ENCODE measurements at regions not wholly inside any gene's neighbourhood (a gene's known extent, or its start where the extent isn't known, plus 50 kb on each side); places are given as distances from the start of the nearest gene placed in this dataset.

DNA sequence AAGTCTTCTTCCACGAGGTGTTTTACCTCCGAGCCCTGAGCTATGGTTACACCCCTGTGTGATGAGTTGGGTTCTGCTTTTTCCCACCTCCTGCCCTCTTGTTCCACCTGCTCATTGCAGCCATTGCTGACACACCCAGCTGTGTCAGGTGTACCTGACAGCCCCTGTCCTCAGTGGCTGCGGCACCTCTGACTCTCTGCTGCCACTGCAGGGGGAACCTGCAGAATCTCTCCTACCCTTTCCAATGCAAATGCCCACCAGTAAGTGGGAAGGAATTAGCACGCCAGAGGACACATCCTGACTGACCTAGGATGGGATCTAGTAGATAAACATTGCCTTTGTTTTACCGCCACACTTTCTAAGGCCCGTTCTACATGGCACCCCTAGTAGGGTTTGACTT lies 600.9 kb upstream of the MKI67 start:
- no peaks in the 10 kb centered on the region for H3K27me3 Mint-ChIP-seq (ENCODE audit: low read depth)
- no peak for DNase-seq (ENCODE audit: low spot score)
- intact Hi-C loops (cut with micrococcal nuclease): no loop called here
- H3K27ac Mint-ChIP-seq: no peak overlapping the region
- no peak overlapping the region for H3K4me3 Mint-ChIP-seq (ENCODE audit: low read depth)
- H3K9me3 Mint-ChIP-seq: no peaks in the 10 kb centered on the region
- H3K36me3 Mint-ChIP-seq (ENCODE audit: low read depth): no peaks in the 10 kb centered on the region
- H3K4me1 Mint-ChIP-seq (ENCODE audit: low read depth): no peaks in the 10 kb centered on the region

DNA sequence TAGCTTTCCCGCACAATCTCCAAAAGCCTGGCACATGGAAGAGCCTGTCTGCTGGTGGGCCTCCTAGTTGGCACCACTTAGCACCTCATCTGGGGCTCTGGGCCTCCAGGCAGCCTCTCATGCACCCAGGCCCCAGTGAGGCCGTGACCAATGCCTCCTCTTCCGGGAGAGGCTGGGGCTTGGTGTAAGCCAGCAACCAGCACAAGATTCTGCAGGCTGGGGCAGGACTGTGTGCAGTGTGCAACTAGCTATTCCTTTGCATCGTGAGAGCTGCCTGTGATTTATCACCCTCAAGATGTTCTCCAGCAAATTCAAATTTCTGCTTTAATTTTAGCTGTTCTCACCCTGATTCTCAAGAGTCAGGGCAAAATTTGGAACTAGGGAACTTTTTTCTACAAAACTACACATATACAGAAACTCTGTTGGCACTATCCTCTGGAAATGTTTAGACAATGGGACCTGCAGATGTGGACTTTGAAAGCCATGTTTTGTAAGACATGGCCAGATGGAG lies 603.7 kb upstream of the MKI67 start:
- Mint-ChIP-seq H3K9me3 (no peaks in the 10 kb centered on the region), H3K27me3 (ENCODE audit: low read depth) (no peaks in the 10 kb centered on the region), H3K27ac (no peak overlapping the region), H3K36me3 (ENCODE audit: low read depth) (no peaks in the 10 kb centered on the region), H3K4me1 (ENCODE audit: low read depth) (no peaks in the 10 kb centered on the region), H3K4me3 (ENCODE audit: low read depth) (no peak overlapping the region)
- DNase-seq (ENCODE audit: low spot score): no peak
- intact Hi-C loops (cut with micrococcal nuclease): no loop called here

DNA sequence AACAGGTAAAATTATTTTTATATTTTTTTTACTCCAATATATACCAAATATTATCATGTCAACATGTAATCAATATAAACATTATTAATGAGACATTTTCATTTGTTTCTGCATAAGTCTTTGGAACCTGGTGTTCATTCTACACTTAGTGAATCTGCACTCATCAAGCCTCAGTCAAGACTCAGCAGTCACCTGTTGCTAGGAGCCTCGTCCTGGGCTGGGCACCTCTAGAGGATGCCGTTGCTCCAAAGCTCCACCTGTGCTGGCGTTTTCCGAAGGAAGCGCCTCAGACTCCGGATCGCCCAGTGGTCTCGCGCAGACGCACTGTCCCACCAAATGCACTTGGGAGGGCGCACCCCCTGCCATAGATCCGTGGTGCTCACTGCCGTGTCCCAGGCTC lies 604.7 kb upstream of the MKI67 start:
- Mint-ChIP-seq H3K36me3 (ENCODE audit: low read depth) (no peaks in the 10 kb centered on the region), H3K4me1 (ENCODE audit: low read depth) (no peaks in the 10 kb centered on the region), H3K27ac (no peak overlapping the region), H3K27me3 (ENCODE audit: low read depth) (no peaks in the 10 kb centered on the region), H3K9me3 (no peaks in the 10 kb centered on the region), H3K4me3 (ENCODE audit: low read depth) (no peak overlapping the region)
- intact Hi-C loops (cut with micrococcal nuclease): no loop called here
- no peak for DNase-seq (ENCODE audit: low spot score)

DNA sequence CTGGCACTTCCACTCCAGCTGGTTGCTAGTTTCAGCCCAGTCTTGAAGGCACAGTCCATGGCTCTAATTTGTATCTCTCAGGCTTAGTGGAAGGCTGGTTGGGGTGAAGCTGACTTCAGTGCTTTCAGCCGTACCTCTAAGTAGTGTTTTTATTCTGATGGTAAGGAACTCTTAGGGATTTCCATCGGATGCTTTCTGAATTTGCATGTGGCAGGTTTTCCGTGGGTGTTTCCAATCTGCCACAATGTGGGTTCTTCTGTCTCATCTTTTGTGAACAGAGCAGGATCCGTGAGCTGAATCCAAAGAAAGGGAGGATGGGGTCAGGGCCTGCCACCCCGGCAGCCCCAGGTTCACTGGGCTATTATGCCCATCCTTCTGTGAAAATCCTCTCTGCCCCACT lies 607.9 kb upstream of the MKI67 start:
- no peaks in the 10 kb centered on the region for H3K27me3 Mint-ChIP-seq (ENCODE audit: low read depth)
- DNase-seq (ENCODE audit: low spot score): no peak
- intact Hi-C loops (cut with micrococcal nuclease): no loop called here
- H3K36me3 Mint-ChIP-seq (ENCODE audit: low read depth): no peaks in the 10 kb centered on the region
- no peaks in the 10 kb centered on the region for H3K4me1 Mint-ChIP-seq (ENCODE audit: low read depth)
- H3K27ac Mint-ChIP-seq: no peak overlapping the region
- H3K4me3 Mint-ChIP-seq (ENCODE audit: low read depth): no peak overlapping the region
- no peaks in the 10 kb centered on the region for H3K9me3 Mint-ChIP-seq

DNA sequence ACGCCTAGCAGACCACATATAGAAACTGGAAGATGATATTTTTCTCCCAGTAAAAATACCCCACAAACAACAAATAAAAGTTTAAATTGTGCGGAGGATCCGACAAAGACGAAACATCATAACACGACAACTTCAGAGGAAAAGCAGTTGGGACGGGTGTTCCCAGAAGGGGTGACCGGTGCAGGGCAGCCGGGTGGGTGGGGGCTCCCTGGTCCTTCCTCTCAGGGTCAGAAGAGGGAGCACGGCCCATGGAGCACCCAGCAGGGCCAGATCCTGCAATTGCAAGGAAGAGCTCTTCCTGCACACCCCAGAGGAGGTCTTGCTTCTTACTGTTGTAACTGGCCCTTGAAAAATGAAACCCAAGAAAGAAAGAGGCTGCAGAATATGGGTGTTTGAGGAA lies 608.5 kb upstream of the MKI67 start:
- DNase-seq (ENCODE audit: low spot score): no peak
- Mint-ChIP-seq H3K27me3 (ENCODE audit: low read depth) (no peaks in the 10 kb centered on the region), H3K9me3 (no peaks in the 10 kb centered on the region), H3K36me3 (ENCODE audit: low read depth) (no peaks in the 10 kb centered on the region), H3K4me1 (ENCODE audit: low read depth) (no peaks in the 10 kb centered on the region), H3K27ac (no peak overlapping the region), H3K4me3 (ENCODE audit: low read depth) (no peak overlapping the region)
- intact Hi-C loops (cut with micrococcal nuclease): no loop called here

DNA sequence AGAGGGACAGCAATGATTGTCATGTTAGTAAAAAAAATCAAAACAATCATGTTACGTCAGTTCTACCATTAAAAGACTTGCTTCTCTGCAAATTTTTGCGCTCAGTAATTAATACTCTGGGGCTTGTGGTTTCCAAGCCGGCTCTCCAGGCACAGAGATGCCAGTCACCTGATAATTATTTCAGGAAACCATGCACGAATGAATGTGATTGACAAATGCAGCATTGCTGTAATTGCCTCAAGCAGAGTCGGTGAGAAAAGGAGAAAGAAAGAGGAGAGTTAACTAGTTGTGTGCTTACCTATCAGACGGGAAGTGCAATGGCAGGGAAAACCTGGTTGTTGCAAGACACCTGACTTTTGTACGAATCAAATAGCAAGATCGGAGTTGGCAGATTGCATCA lies 609.8 kb upstream of the MKI67 start:
- H3K4me1 Mint-ChIP-seq (ENCODE audit: low read depth): no peaks in the 10 kb centered on the region
- intact Hi-C loops (cut with micrococcal nuclease): no loop called here
- H3K36me3 Mint-ChIP-seq (ENCODE audit: low read depth): no peaks in the 10 kb centered on the region
- no peak for DNase-seq (ENCODE audit: low spot score)
- no peak overlapping the region for H3K4me3 Mint-ChIP-seq (ENCODE audit: low read depth)
- no peak overlapping the region for H3K27ac Mint-ChIP-seq
- H3K9me3 Mint-ChIP-seq: no peaks in the 10 kb centered on the region
- no peaks in the 10 kb centered on the region for H3K27me3 Mint-ChIP-seq (ENCODE audit: low read depth)

DNA sequence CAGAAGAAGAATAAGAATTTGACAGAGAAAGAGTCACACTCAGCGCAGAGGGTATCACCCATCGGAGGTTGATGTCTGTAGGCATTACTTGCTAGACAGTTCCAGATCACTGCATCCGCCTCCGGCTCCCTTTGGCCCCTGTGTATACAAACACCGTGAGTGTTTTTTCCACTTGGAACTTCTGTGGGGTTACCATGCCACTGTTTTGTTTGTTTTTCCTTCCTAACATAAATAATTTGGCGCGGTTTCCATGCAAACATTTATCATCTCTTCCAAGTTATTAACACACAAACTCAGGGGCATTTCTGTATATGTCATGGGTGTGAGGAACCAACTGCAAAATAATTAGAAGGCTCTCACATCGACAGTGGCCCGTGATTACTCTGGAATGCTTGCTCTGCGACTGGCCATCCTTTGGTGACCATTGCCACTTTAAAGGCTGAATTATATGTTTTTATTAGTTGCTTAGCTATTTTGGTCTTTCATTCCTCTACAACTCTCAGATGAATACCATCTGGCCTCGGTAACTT lies 612.2 kb upstream of the MKI67 start:
- H3K36me3 Mint-ChIP-seq (ENCODE audit: low read depth): no peaks in the 10 kb centered on the region
- H3K4me3 Mint-ChIP-seq (ENCODE audit: low read depth): no peak overlapping the region
- no peak overlapping the region for H3K27ac Mint-ChIP-seq
- intact Hi-C loops (cut with micrococcal nuclease): no loop called here
- H3K4me1 Mint-ChIP-seq (ENCODE audit: low read depth): no peaks in the 10 kb centered on the region
- no peaks in the 10 kb centered on the region for H3K9me3 Mint-ChIP-seq
- DNase-seq (ENCODE audit: low spot score): no peak
- H3K27me3 Mint-ChIP-seq (ENCODE audit: low read depth): no peaks in the 10 kb centered on the region

DNA sequence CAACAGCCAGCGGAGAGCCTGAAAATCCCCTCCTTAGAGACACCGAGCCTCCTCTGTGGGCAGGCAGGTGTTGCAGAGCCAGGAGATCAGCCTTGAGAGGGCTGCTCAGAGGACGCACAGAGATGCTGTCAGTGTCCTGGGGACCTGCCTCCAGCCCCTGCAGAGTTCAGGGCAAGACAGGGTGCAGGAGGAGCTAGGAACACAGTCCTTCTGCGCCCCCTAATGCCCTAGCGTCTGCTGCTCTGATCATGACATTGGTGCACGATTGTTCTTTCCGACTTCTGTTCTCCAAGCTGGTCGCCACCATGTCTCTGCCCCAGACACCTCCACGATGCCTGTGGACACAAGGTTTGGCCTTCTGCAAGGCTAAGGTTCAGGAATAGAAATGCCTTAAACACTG lies 613.7 kb upstream of the MKI67 start:
- Mint-ChIP-seq H3K4me3 (ENCODE audit: low read depth) (no peak overlapping the region), H3K27me3 (ENCODE audit: low read depth) (no peaks in the 10 kb centered on the region), H3K9me3 (no peaks in the 10 kb centered on the region), H3K27ac (no peak overlapping the region), H3K4me1 (ENCODE audit: low read depth) (no peaks in the 10 kb centered on the region), H3K36me3 (ENCODE audit: low read depth) (no peaks in the 10 kb centered on the region)
- intact Hi-C loops (cut with micrococcal nuclease): no loop called here
- DNase-seq (ENCODE audit: low spot score): no peak

DNA sequence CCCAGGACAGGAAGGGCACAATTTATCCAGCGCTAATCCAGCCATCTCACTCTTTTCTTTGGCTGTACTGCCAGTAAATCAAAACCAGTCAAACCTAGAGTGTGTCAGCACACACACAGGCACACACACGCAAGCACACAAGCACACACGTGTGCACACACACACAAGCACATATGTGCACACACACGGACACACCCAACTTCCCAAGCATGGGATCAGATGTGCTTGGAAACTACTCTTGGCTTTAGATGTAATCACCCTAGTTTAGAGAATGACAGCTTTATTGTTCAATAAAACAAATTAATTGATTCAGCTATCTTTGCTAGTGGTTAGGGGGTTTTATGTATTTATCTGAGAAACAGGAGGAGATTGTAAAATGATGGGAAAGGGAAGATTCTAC lies 615.0 kb upstream of the MKI67 start:
- intact Hi-C loops (cut with micrococcal nuclease): no loop called here
- Mint-ChIP-seq H3K27ac (no peak overlapping the region), H3K27me3 (ENCODE audit: low read depth) (no peaks in the 10 kb centered on the region), H3K36me3 (ENCODE audit: low read depth) (no peaks in the 10 kb centered on the region), H3K4me3 (ENCODE audit: low read depth) (no peak overlapping the region), H3K4me1 (ENCODE audit: low read depth) (no peaks in the 10 kb centered on the region), H3K9me3 (no peaks in the 10 kb centered on the region)
- DNase-seq (ENCODE audit: low spot score): no peak

DNA sequence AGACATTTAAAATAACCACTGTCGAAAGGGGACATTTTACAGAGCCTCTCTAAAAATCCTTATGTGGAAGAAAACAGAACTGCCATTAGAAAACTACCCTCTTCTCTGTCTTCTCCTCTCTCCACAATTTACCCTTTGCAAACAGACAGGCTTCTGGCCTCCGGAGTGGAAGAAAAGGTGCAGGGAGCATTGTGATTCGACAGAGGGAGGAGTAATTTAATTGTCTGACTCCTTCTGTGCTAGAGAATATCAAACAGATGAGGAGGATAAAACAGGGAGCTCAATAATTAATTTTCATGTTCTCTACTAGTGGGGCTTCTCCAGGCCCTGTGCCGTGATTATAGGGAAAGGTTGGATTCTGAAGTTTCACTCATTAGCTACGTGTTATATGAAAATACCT lies 615.5 kb upstream of the MKI67 start:
- Mint-ChIP-seq H3K27ac (no peak overlapping the region), H3K27me3 (ENCODE audit: low read depth) (no peaks in the 10 kb centered on the region), H3K4me1 (ENCODE audit: low read depth) (no peaks in the 10 kb centered on the region), H3K36me3 (ENCODE audit: low read depth) (no peaks in the 10 kb centered on the region), H3K4me3 (ENCODE audit: low read depth) (no peak overlapping the region), H3K9me3 (no peaks in the 10 kb centered on the region)
- no peak for DNase-seq (ENCODE audit: low spot score)
- intact Hi-C loops (cut with micrococcal nuclease): no loop called here

DNA sequence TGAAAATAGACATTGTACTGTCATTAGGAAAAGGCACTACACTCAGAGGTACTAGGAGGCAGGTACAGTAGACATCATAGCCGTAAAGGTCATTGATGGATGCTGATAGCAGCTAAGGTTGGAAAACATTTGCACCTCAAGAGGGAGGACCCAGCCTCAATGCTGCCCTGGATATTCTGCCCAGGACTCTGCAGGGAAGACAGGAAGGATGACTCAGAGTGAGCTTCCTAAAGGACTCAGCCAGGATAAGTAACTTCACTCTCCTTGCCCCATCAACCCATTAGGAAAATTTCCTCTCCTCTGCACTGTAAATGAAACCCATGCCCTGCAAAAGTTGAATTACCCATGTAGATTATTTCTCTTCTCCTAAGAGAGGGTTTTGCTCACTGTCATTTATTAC lies 617.9 kb upstream of the MKI67 start:
- H3K36me3 Mint-ChIP-seq (ENCODE audit: low read depth): no peaks in the 10 kb centered on the region

DNA sequence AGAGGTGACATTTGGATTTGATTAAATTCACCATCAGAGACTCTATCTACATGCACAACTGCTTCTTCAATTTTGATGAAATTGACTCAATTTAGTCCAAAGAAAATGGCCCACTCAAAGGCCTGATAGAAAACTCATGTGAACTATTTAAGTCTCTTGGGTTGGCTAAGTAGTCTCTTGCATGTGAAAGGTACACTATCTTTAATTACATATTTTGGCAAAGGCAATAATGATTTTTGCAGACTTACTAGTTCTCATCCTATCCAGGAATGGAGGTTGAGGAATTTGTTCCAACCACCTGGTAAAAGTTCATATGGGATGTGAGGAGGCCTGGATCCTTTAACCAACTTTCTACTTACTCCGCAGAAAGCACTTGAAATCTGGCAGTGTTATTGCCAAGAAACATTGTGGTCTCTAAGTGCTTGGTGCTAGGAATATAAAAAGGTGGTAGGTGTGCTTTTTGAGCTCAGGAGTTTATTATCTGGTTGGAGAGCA lies 618.6 kb upstream of the MKI67 start:
- Mint-ChIP-seq H3K27me3 (ENCODE audit: low read depth) (no peaks in the 10 kb centered on the region), H3K4me3 (ENCODE audit: low read depth) (no peak overlapping the region), H3K27ac (no peak overlapping the region), H3K9me3 (no peaks in the 10 kb centered on the region), H3K36me3 (ENCODE audit: low read depth) (no peaks in the 10 kb centered on the region), H3K4me1 (ENCODE audit: low read depth) (no peaks in the 10 kb centered on the region)
- DNase-seq (ENCODE audit: low spot score): no peak
- intact Hi-C loops (cut with micrococcal nuclease): no loop called here

More for the DNA sequence above, 617.9 kb upstream of the MKI67 start:
- Mint-ChIP-seq H3K9me3 (no peaks in the 10 kb centered on the region), H3K4me1 (ENCODE audit: low read depth) (no peaks in the 10 kb centered on the region), H3K27me3 (ENCODE audit: low read depth) (no peaks in the 10 kb centered on the region), H3K27ac (no peak overlapping the region), H3K4me3 (ENCODE audit: low read depth) (no peak overlapping the region)
- no peak for DNase-seq (ENCODE audit: low spot score)
- intact Hi-C loops (cut with micrococcal nuclease): no loop called here

DNA sequence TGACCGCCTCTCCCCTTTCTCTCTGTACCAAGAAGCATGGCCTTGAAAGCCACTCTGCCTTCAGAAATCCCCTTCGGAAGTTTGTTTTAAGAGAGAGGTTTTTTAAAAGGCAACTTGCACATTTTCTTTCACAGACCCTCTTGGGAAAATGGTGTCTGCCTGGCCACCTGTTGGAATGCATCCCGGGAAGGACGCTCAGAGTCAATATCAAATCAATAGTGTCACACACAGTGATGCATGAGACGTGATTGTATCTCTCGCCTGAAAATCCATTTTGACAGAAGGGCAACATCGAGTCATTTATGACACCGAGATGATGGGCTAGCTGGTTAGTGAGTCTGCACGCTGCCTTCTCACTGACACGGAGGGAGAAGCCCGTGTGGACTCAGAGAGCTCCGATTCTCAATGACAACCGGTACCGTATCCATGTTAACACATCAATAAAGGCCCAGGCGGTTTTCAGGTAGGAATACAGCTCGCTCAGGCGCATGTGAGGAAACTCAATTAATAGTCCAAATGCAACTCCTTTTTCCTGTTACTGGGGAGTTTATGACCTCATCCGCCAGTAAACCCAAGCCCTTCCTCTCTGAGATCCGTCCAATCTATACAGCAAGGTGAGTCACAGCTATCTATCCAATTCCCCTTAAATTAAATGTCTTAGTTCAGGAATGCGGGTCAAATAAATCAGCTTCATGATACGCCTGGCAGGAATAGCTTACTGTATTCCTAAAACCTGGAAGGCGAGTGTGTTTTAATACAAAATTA lies 621.5 kb upstream of the MKI67 start:
- no peak for DNase-seq (ENCODE audit: low spot score)
- no peaks in the 10 kb centered on the region for H3K9me3 Mint-ChIP-seq
- no peaks in the 10 kb centered on the region for H3K4me1 Mint-ChIP-seq (ENCODE audit: low read depth)
- intact Hi-C loops (cut with micrococcal nuclease): no loop called here
- no peaks in the 10 kb centered on the region for H3K36me3 Mint-ChIP-seq (ENCODE audit: low read depth)
- H3K4me3 Mint-ChIP-seq (ENCODE audit: low read depth): no peak overlapping the region
- H3K27ac Mint-ChIP-seq: no peak overlapping the region
- H3K27me3 Mint-ChIP-seq (ENCODE audit: low read depth): no peaks in the 10 kb centered on the region

All from activated T-helper 2 cell treated with anti-CD3 and anti-CD28 coated beads, Interferon-gamma antibody, Interleukin-2, Interleukin-4, amounts not matched to agents 10 μg/mL and 5 μg/mL and 100 μg/mL, durations not matched to agents 14 hours and 24 hours and 36 hours (primary cell).